HEK293 (cell line): ENCODE measurements at regions not wholly inside any gene's neighbourhood (a gene's known extent, or its start where the extent isn't known, plus 50 kb on each side); places are given as distances from the start of the nearest gene placed in this dataset.
"Not testable (repeated sequence)": the region's sequence is repeated elsewhere in the genome, so short reads cannot be mapped to it uniquely, and the experiment has no call there.

Experiments
- CTCF ChIA-PET: fragments of 350-600 bp; formaldehyde crosslinking; extraction: SDS; loops from one replicate; lab custom pipeline; 2021; ENCODE audit warnings: antibody characterized with exemption; lab: Yijun Ruan, JAX
- POLR2A ChIA-PET: fragments of 300-600 bp; formaldehyde crosslinking; extraction: SDS; loops from one replicate; lab custom pipeline; 2020; ENCODE audit warnings: antibody characterized with exemption, inconsistent platforms; lab: Yijun Ruan, JAX
- H3K27ac ChIP-seq: fragments of 200-500 bp; sonication (Bioruptor generic); 2 replicates; pipeline ENCODE4 v1.5.1; 2014; ENCODE audit warnings: low read depth, low read length, control low read depth, inconsistent platforms; ENCODE audit errors: extremely low read depth
- H3K36me3 ChIP-seq, 2 experiments: fragments of 200-500 bp in 1 of 2; sonication (Bioruptor generic) in 1 of 2; 1 replicate in 1 of 2; 2 replicates in 1 of 2; pipeline ENCODE4 v1.5.1; 2014 to 2017; ENCODE audit warnings: inconsistent platforms in 2 of 2, low read length in 2 of 2; ENCODE audit not compliant: control insufficient read depth in 2 of 2, insufficient read depth in 1 of 2
- H3K4me1 ChIP-seq: fragments of 200-500 bp; sonication (Bioruptor generic); 2 replicates; pipeline ENCODE4 v1.5.1; 2014; ENCODE audit warnings: mild to moderate bottlenecking, low read length, inconsistent platforms; ENCODE audit not compliant: control insufficient read depth, insufficient read depth
- H3K4me3 ChIP-seq: 2 replicates; pipeline ENCODE4 v1.5.1; 2011; ENCODE audit warnings: low read depth, mild to moderate bottlenecking, control low read depth, low read length, moderate library complexity
- H3K9me3 ChIP-seq: fragments of 200-500 bp; sonication (Bioruptor generic); 2 replicates; pipeline ENCODE4 v1.5.1; 2014; ENCODE audit warnings: low read depth, low read length, inconsistent platforms; ENCODE audit not compliant: control insufficient read depth, insufficient read depth
- HOXC10 ChIP-seq: sonication (generic); formaldehyde crosslinking; IDR thresholded peaks from 2 replicates; pipeline ENCODE4 v1.8.1; 2023; ENCODE audit warnings: mild to moderate bottlenecking, missing genetic modification reagents
- KLF7 ChIP-seq: fragments of 450-650 bp; formaldehyde crosslinking; IDR thresholded peaks from 2 replicates; pipeline ENCODE4 v1.5.1; 2016; ENCODE audit warnings: missing biosample characterization, missing genetic modification characterization, borderline replicate concordance
- PRDM10 ChIP-seq: fragments of 450-650 bp; formaldehyde crosslinking; IDR thresholded peaks from 2 replicates; pipeline ENCODE4 v1.5.1; 2016; ENCODE audit warnings: missing biosample characterization, missing genetic modification characterization
- PRDM6 ChIP-seq: fragments of 450-650 bp; formaldehyde crosslinking; IDR thresholded peaks from 2 replicates; pipeline ENCODE4 v1.5.1; 2017; ENCODE audit warnings: missing biosample characterization, missing genetic modification characterization
- SP2 ChIP-seq: fragments of 450-650 bp; formaldehyde crosslinking; IDR thresholded peaks from 2 replicates; pipeline ENCODE4 v1.5.1; 2016; ENCODE audit warnings: missing biosample characterization, missing genetic modification characterization
- YY2 ChIP-seq: fragments of 450-650 bp; formaldehyde crosslinking; IDR thresholded peaks from 2 replicates; pipeline ENCODE4 v1.5.1; 2016; ENCODE audit warnings: missing biosample characterization, missing genetic modification characterization
- ZBTB11 ChIP-seq: fragments of 450-650 bp; formaldehyde crosslinking; conservative IDR thresholded peaks from 2 replicates; pipeline ENCODE4 v1.5.1; 2016; ENCODE audit warnings: low read depth, missing biosample characterization, missing genetic modification characterization
- ZNF37A ChIP-seq: fragments of 450-650 bp; IDR thresholded peaks from 2 replicates; pipeline ENCODE4 v1.5.1; 2018; ENCODE audit warnings: missing biosample characterization, missing genetic modification characterization
- ZNF423 ChIP-seq: fragments of 450-650 bp; formaldehyde crosslinking; IDR thresholded peaks from 2 replicates; pipeline ENCODE4 v1.5.1; 2016; ENCODE audit warnings: missing biosample characterization, missing genetic modification characterization
- ZNF510 ChIP-seq: fragments of 450-650 bp; formaldehyde crosslinking; IDR thresholded peaks from 2 replicates; pipeline ENCODE4 v1.5.1; 2018; ENCODE audit warnings: mild to moderate bottlenecking, missing genetic modification characterization, missing biosample characterization; ENCODE audit not compliant: insufficient replicate concordance
- ZNF529 ChIP-seq: fragments of 450-650 bp; formaldehyde crosslinking; IDR thresholded peaks from 2 replicates; pipeline ENCODE4 v1.5.1; 2017; ENCODE audit warnings: missing genetic modification characterization, missing biosample characterization; ENCODE audit not compliant: insufficient replicate concordance
- ZNF561 ChIP-seq: fragments of 450-650 bp; IDR thresholded peaks from 2 replicates; pipeline ENCODE4 v1.5.1; 2018; ENCODE audit warnings: missing biosample characterization, missing genetic modification characterization, borderline replicate concordance
- ZNF654 ChIP-seq: fragments of 450-650 bp; formaldehyde crosslinking; IDR thresholded peaks from 2 replicates; pipeline ENCODE4 v1.5.1; 2016; ENCODE audit warnings: low read depth, missing biosample characterization, missing genetic modification characterization
- ZNF660 ChIP-seq: fragments of 450-650 bp; IDR thresholded peaks from 2 replicates; pipeline ENCODE4 v1.5.1; 2018; ENCODE audit warnings: missing biosample characterization, mild to moderate bottlenecking, missing genetic modification characterization
- ZNF776 ChIP-seq: fragments of 450-650 bp; formaldehyde crosslinking; IDR thresholded peaks from 2 replicates; pipeline ENCODE4 v1.5.0; 2017; ENCODE audit warnings: missing biosample characterization, missing genetic modification characterization, borderline replicate concordance
- ZNF791 ChIP-seq: fragments of 450-650 bp; formaldehyde crosslinking; IDR thresholded peaks from 2 replicates; pipeline ENCODE4 v1.5.1; 2016; ENCODE audit warnings: missing biosample characterization, missing genetic modification characterization
- ZNF830 ChIP-seq: fragments of 450-650 bp; IDR thresholded peaks from 2 replicates; pipeline ENCODE4 v1.5.0; 2018; ENCODE audit warnings: missing biosample characterization, missing genetic modification characterization, low read depth, mild to moderate bottlenecking, moderate library complexity

- H3K4me1 ChIP-seq, H3K9me3 ChIP-seq, H3K27ac ChIP-seq, POLR2A ChIA-PET, CTCF ChIA-PET, H3K4me3 ChIP-seq, H3K36me3 ChIP-seq: not testable (repeated sequence)
- peak; percentile 12 for TF ChIP-seq ZNF529 (tag by site-specific recombination)
Observed at GRCh38 chr4:82301390-82301789, 72.4 kb downstream of the HNRNPD start.

- POLR2A ChIA-PET = no interaction called here
- Histone ChIP-seq H3K36me3 (no peaks in the 10 kb centered on the region), H3K9me3 (no peaks in the 10 kb centered on the region), H3K27ac (no peak overlapping the region), H3K4me1 (no peaks in the 10 kb centered on the region), H3K4me3 (no peak overlapping the region)
- TF ChIP-seq YY2 (tag by site-specific recombination) (no peak), ZNF830 (no peak), KLF7 (tag by site-specific recombination) (no peak), ZNF776 (tag by site-specific recombination) (no peak), ZNF660 (tag by site-specific recombination) (no peak), ZNF510 (no peak), ZNF654 (tag by site-specific recombination) (no peak), PRDM6 (tag by site-specific recombination) (no peak), ZNF423 (tag by site-specific recombination) (no peak), SP2 (tag by site-specific recombination) (no peak)
- CTCF ChIA-PET = no interaction called here
Observed at GRCh38 chr4:82293304-82293703, 80.5 kb downstream of the HNRNPD start.

GRCh38 chr4:82287720-82288119 lies 86.1 kb downstream of the HNRNPD start:
- no peaks in the 10 kb centered on the region for H3K9me3 ChIP-seq
- ChIA-PET POLR2A (no interaction called here), CTCF (no interaction called here)
- no peak overlapping the region for H3K4me3 ChIP-seq
- H3K27ac ChIP-seq = no peak overlapping the region
- no peaks in the 10 kb centered on the region for H3K36me3 ChIP-seq
- no peak for TF ChIP-seq ZBTB11 (tag by site-specific recombination)
- TF ChIP-seq ZNF791 (tag by site-specific recombination) = no peak
- no peak for TF ChIP-seq ZNF37A (tag by site-specific recombination)
- no peak for TF ChIP-seq HOXC10 (CRISPR knock-in tag)
- TF ChIP-seq ZNF830 = no peak
- peak; percentile 79 for TF ChIP-seq PRDM10 (tag by site-specific recombination)
- TF ChIP-seq ZNF561 (tag by site-specific recombination) = no peak
- no peaks in the 10 kb centered on the region for H3K4me1 ChIP-seq
